COLO829 (cell line): ENCODE measurements at regions not wholly inside any gene's neighbourhood (a gene's known extent, or its start where the extent isn't known, plus 50 kb on each side); places are given as distances from the start of the nearest gene placed in this dataset.
"Not testable (repeated sequence)": the region's sequence is repeated elsewhere in the genome, so short reads cannot be mapped to it uniquely, and the experiment has no call there.

Experiments used
- DNase-seq: peaks from one replicate; pipeline ENCODE4 v3.0.0; 2012; ENCODE audit warnings: low spot score

- no peak for DNase-seq
Measured at GRCh38 chr12:31820832-31821231, 92.0 kb upstream of the AMN1 start.

GRCh38 chr12:31819427-31819826, 90.6 kb upstream of the AMN1 start:
- no peak for DNase-seq

DNA sequence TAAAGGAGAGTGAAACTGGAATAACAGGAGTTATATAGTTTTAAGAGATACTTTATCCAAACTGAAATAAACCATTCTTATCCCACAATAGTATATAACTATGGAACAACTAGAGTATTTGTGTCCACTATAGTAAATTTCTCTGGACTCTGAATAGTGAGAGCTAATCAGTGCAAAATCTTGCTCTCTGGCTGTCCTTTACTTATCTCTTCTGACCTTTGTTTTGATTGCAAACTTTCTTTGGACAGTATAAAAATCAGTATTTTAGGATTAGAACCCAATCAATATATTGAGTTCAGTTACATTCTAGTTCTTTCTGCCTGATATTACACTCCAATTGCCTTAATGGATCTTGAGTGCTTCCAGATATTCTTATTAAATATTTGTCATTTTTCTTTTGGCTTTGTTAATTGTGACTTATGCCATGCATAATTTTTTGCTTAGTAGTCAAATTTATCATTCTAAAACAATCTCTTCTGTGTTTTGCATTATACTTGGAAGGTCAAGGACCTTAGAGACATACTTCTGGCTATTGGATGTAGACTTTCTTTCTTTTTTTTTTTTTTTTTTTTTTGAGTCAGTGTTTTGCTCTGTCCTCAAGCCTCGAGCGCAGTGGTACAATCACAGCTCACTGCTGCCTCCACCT, 89.9 kb upstream of the AMN1 start:
- no peak for DNase-seq

DNA sequence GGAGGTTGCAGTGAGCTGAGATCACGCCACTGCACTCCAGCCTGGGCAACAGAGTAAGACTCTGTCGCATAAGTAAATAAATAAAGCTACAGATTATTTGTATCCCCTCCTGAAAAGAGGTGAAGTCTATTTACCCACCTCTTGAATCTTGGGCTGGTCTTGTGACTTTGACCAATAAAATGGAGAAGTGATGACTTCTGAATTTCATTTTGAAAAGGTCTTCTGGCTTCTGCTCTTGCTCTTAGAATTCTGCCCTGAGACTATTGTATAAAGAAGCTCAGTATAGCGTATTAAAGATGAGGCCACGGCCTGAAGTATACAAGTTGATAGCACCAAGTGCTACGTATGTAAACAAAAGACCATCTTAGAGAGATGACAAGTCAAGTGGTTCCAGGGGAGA, 88.3 kb upstream of the AMN1 start:
- DNase-seq: no peak

GRCh38 chr12:31815096-31815495, 86.3 kb upstream of the AMN1 start:
- no peak for DNase-seq

DNA sequence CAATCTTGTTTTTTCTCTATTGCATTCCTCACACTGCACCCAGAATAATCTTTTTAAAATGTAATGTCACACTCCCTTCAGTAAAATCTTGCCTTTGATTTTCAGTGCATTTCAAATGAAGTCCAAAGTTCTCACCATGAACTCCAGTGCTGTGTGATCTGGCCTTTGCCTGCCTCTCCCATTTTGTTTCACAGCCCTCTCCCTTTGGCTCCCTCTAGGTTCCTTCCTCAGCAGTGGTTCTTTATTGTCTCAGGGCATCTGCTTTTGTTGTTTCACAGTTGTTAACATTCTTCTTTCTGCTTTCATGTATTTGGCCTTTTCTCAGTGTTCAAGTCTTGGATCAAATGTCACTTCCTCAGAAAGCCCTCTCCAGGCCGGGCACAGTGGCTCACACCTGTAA, 84.5 kb upstream of the AMN1 start:
- no peak for DNase-seq

DNA sequence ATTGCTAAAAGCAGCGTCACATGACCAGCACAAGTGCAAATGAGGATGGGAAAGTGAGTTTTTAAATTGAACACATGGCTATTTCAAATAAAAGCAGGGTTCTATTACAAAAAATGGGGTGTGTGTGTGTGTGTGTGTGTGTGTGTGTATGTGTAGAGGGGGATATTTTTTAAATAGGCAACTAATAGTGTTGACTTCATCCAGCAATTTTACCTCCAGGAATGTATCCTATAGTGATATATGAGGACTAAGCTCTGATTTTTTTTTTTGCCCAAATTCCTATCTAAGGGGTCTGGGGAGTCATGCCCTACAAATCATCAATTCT, 78.9 kb upstream of the AMN1 start:
- no peak for DNase-seq

GRCh38 chr12:31807081-31807772, 78.4 kb upstream of the AMN1 start:
- not testable (repeated sequence) for DNase-seq

DNA sequence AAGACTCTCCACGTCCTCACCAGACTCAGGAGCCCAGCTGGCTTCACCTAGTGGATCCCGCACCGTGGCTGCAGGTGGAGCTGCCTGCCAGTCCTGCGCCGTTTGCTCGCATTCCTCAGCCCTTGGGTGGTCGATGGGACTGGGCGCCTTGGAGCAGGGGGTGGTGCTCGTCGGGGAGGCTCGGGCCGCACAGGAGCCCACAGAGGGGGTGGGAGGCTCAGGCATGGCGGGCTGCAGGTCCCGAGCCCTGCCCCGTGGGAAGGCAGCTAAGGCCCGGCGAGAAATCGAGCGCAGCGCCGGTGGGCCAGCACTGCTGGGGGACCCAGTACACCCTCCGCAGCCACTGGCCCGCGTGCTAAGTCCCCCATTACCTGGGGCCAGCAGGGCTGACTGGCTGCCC, 76.9 kb upstream of the AMN1 start:
- not testable (repeated sequence) for DNase-seq

GRCh38 chr12:31804707-31805106, 75.9 kb upstream of the AMN1 start:
- not testable (repeated sequence) for DNase-seq

- no peak for DNase-seq
Measured at GRCh38 chr12:31804185-31804504, 75.3 kb upstream of the AMN1 start.

GRCh38 chr12:31803306-31804184, 74.7 kb upstream of the AMN1 start:
- no peak for DNase-seq

DNA sequence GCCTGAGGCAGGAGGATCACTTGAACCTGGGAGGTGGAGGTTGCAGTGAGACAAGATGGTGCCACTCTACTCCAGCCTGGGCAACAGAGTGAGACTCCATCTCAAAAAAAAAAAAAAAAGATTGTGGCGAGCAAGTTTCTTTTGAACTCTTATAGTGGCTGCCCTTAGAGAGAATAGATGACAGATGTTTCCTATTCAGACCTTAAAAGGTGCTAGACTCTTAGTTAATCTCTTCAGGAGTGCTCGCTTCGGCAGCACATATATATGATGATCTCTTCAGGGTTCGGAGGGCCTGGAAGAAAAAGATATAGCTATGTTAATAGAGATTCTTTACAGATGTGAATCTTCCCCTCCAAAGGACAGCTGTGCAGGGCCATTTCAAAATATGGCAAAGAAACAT, 73.1 kb upstream of the AMN1 start:
- DNase-seq: no peak

DNA sequence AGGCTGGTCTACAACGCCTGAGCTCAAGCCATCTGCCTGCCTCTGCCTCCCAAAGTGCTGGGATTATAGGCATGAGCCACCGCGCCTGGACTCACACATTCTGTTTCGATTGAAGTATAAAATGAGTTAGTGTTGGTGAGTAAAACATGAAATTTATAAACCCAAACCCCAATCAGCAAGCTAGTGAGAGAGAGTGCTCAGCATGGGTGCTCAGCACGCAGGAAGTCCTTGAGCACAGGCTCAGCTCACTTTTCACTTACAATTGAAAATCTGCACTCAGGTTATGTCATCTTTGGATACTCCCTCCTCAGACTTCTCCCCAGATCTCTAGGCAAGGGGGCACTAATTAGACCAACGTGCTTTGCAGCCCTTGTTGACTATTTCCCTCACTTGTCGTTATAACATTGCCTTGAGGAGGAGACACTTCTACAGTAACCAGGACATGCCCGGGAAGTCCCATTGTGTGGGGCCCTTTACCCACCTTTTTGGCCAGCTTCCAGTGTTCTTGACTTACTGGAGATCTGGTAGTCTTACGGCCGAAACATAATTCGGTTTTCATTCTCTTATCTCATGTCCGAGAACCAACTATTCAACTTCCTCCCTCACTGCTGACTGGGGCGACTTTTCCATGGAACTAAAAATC, 68.5 kb upstream of the AMN1 start:
- no peak for DNase-seq

GRCh38 chr12:31796270-31796951, 67.6 kb upstream of the AMN1 start:
- DNase-seq: no peak

DNA sequence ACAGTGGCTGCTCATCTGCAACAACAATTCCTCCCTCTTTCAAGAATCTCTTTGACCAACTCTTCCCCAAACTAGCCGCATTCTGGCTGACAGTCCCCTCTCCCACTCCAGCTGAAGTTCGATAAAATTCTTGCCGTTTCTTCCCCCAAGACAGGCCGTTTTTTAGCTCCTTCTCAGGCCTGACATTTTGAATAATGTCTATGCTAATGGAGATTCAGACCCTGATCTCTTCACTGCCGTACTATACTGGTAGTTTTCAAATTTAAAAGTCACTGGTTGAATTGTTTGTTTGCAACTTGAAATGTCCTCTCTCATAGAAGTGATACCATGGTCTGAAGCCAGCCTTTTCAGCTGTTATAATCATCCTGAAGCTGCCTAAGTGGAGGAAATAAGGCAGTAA, 65.9 kb upstream of the AMN1 start:
- no peak for DNase-seq

DNA sequence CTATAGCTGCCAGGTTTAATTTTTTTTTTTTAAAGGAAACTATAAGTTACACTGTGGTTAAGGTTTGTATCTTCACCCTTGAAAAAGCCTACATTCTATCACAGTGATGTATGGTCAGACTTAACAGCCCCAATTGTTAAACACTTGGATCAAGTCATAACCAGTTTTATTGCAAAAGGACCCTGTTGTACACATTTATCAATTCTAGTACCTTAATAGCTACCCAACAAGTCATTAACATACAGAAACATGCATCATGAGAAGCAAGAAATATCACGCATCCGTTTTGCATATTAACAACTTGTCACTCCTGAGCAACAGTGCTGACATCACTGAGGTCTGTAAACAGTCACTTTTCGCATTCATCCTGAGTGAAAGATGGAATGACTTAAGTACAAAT, 62.4 kb upstream of the AMN1 start:
- DNase-seq: not testable (repeated sequence)

DNA sequence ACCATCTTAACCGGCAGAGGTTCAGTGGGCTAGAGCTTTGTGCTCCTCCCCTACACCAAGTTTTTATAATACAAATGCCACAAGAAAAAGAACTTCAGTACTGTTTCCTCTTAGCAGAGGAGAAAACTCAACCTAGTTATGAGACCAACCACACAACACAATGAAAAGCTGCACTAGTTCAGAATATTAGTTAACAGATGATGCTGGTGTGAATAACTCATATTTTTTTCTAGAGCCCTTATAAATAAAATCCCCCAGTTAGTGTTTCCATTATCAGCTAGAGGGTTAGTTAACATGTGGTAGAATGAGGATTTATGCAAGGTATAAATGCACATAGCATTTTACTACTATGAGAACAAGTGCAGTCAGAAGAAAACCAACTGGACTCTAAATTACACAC, 61.9 kb upstream of the AMN1 start:
- no peak for DNase-seq

- no peak for DNase-seq
Measured at GRCh38 chr12:31785318-31785717, 56.5 kb upstream of the AMN1 start.

DNA sequence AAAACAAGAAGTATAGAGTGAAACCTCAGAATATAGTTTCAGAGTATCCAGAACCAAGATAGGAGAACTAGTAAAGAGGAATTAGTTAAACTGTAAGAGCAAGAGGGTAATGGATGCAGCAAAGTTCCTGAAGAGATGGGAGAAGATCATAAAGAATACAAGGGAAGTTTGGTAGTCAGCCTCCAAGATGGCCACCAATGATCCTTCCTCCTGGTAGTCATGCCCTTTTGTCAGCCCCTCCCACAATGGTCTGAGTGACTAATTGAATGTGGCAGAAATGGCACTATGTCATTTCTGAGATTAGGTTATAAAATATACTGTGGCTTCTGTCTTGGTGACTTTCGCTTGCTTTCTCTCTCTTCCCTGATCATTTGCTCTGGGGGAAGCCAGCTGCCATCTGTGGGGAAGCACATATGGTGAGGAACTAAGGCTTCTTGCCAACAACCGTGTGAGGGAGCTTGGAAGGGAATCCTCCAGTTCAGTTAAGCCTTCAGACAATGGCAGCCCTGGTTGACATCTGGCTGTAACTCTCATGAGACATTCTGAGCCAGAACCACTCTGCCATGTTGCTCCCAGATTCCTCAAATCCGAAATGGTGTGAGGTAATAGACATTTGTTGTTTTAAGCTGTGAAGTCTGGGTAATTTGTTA, 55.3 kb upstream of the AMN1 start:
- no peak for DNase-seq

GRCh38 chr12:31783556-31783955, 54.7 kb upstream of the AMN1 start:
- DNase-seq: no peak
